ENCODE measurements at regions not wholly inside any gene's neighbourhood (a gene's known extent, or its start where the extent isn't known, plus 50 kb on each side); places are given as distances from the start of the nearest gene placed in this dataset.

- Histone ChIP-seq H3K36me3 (no peaks in the 10 kb centered on the region), H3K9me3 (no peaks in the 10 kb centered on the region), H3K27ac (no peak overlapping the region), H3K4me1 (no peaks in the 10 kb centered on the region), H3K27me3 (no peaks in the 10 kb centered on the region), H3K4me3 (no peak overlapping the region)
- WGBS (ENCODE audit: insufficient coverage, low coverage, low lambda C conversion rate, missing lambda C conversion rate): 47% methylated on average over 5 of the region's 5 CpGs
- TF ChIP-seq POLR2A (IDR thresholded peaks at IDR 0.05) (no peak), CTCF (IDR thresholded peaks at IDR 0.05) (no peak)
- DNase-seq (no peak), ATAC-seq (no peak)
- intact Hi-C loops (cut with DNase I): no loop called here
Observed at GRCh38 chr5:152329761-152330283, 75.3 kb downstream of the NMUR2 start.

GRCh38 chr5:152329207-152329606, 75.9 kb downstream of the NMUR2 start:
- Histone ChIP-seq H3K4me1 (no peaks in the 10 kb centered on the region), H3K27me3 (no peaks in the 10 kb centered on the region), H3K27ac (no peak overlapping the region), H3K9me3 (no peaks in the 10 kb centered on the region), H3K4me3 (no peak overlapping the region), H3K36me3 (no peaks in the 10 kb centered on the region)
- DNase-seq: no peak
- ATAC-seq: no peak
- TF ChIP-seq POLR2A (IDR thresholded peaks at IDR 0.05): no peak
- TF ChIP-seq CTCF (IDR thresholded peaks at IDR 0.05): no peak
- intact Hi-C loops (cut with DNase I): no loop called here
- 38% methylated on average over 5 of the region's 5 CpGs for WGBS (ENCODE audit: insufficient coverage, low coverage, low lambda C conversion rate, missing lambda C conversion rate)

- Histone ChIP-seq H3K27me3 (no peaks in the 10 kb centered on the region), H3K4me1 (no peaks in the 10 kb centered on the region), H3K27ac (no peak overlapping the region), H3K36me3 (no peaks in the 10 kb centered on the region), H3K4me3 (no peak overlapping the region), H3K9me3 (no peaks in the 10 kb centered on the region)
- intact Hi-C loops (cut with DNase I): no loop called here
- TF ChIP-seq CTCF (IDR thresholded peaks at IDR 0.05) (no peak), POLR2A (IDR thresholded peaks at IDR 0.05) (no peak)
- no peak for DNase-seq
- ATAC-seq: no peak
- 66% methylated on average over 4 of the region's 4 CpGs for WGBS (ENCODE audit: insufficient coverage, low coverage, low lambda C conversion rate, missing lambda C conversion rate)
Observed at GRCh38 chr5:152315942-152316341, 89.1 kb downstream of the NMUR2 start.

GRCh38 chr5:152314196-152314829, 90.8 kb downstream of the NMUR2 start:
- H3K27me3 ChIP-seq: no peaks in the 10 kb centered on the region
- H3K4me1 ChIP-seq: no peaks in the 10 kb centered on the region
- 6% methylated on average over 1 of the region's 1 CpG for WGBS (ENCODE audit: insufficient coverage, low coverage, low lambda C conversion rate, missing lambda C conversion rate)
- H3K36me3 ChIP-seq: no peaks in the 10 kb centered on the region
- H3K27ac ChIP-seq: no peak overlapping the region
- DNase-seq (no peak), ATAC-seq (no peak)
- intact Hi-C loops (cut with DNase I): no loop called here
- TF ChIP-seq CTCF (IDR thresholded peaks at IDR 0.05) (no peak), POLR2A (IDR thresholded peaks at IDR 0.05) (no peak)
- H3K9me3 ChIP-seq: no peaks in the 10 kb centered on the region
- no peak overlapping the region for H3K4me3 ChIP-seq

All from right lobe of liver (tissue), 6 donors.